Activated CD4-positive, alpha-beta T cell treated with anti-CD3 and anti-CD28 coated beads for 36 hours (primary cell): ENCODE measurements at regions not wholly inside any gene's neighbourhood (a gene's known extent, or its start where the extent isn't known, plus 50 kb on each side); places are given as distances from the start of the nearest gene placed in this dataset.

Experiments used
- ATAC-seq: fragments of 200-7000 bp; cut with Tn5 transposase; one replicate; pipeline ENCODE4 v1.10.0; 2021; ENCODE audit warnings: mild to moderate bottlenecking, moderate library complexity
- CTCF ChIA-PET: fragments of 350-600 bp; sonication (Branson Sonifier 250); formaldehyde crosslinking; loops from one replicate; lab custom pipeline; 2021; ENCODE audit warnings: antibody characterized with exemption; lab: Charles Lee
- POLR2A ChIA-PET: fragments of 350-600 bp; sonication (Branson Sonifier 250); formaldehyde crosslinking; loops from one replicate; lab custom pipeline; 2021; ENCODE audit warnings: antibody characterized with exemption, inconsistent platforms; lab: Charles Lee
- DNase-seq: peaks from one replicate; pipeline ENCODE4 v3.0.0-alpha.2; 2020
- H3K27ac Mint-ChIP-seq: one replicate; pipeline ENCODE4 v1.8.0; 2021; ENCODE audit warnings: mixed read lengths
- H3K27me3 Mint-ChIP-seq: one replicate; pipeline ENCODE4 v1.8.0; 2021; ENCODE audit warnings: mixed read lengths
- H3K36me3 Mint-ChIP-seq: one replicate; pipeline ENCODE4 v1.8.0; 2021; ENCODE audit warnings: low read depth, mixed read lengths
- H3K4me1 Mint-ChIP-seq: one replicate; pipeline ENCODE4 v1.8.0; 2021; ENCODE audit warnings: mixed read lengths
- H3K4me3 Mint-ChIP-seq: one replicate; pipeline ENCODE4 v1.8.0; 2021; ENCODE audit warnings: mild to moderate bottlenecking, moderate library complexity, mixed read lengths
- H3K9me3 Mint-ChIP-seq: one replicate; pipeline ENCODE4 v1.8.0; 2021; ENCODE audit warnings: low read depth, mixed read lengths
- intact Hi-C, 2 experiments: fragments of 100-400 bp; cut with DNase I in 1 of 2; cut with micrococcal nuclease in 1 of 2; formaldehyde crosslinking; loops; one replicate each; pipeline versions ENCODE4 v1.14.2 to v1.15.1; 2022 to 2024; cut with DNase I, micrococcal nuclease

- no peak overlapping the region for H3K27ac Mint-ChIP-seq
- H3K27me3 Mint-ChIP-seq, result no peaks in the 10 kb centered on the region
- H3K4me3 Mint-ChIP-seq, result no peak overlapping the region
- POLR2A ChIA-PET, result no interaction called here
- intact Hi-C loops, result no loop called here
- no peaks in the 10 kb centered on the region for H3K9me3 Mint-ChIP-seq
- DNase-seq, result no peak
- no peaks in the 10 kb centered on the region for H3K36me3 Mint-ChIP-seq
- no peaks in the 10 kb centered on the region for H3K4me1 Mint-ChIP-seq
- CTCF ChIA-PET, result no interaction called here
- no peak for ATAC-seq
Measured at GRCh38 chr7:31398815-31399214, 58.3 kb upstream of the NEUROD6 start.

- ATAC-seq (no peak), DNase-seq (no peak)
- ChIA-PET CTCF (no interaction called here), POLR2A (no interaction called here)
- H3K27ac Mint-ChIP-seq, result no peak overlapping the region
- no peaks in the 10 kb centered on the region for H3K36me3 Mint-ChIP-seq
- H3K9me3 Mint-ChIP-seq, result no peaks in the 10 kb centered on the region
- H3K27me3 Mint-ChIP-seq, result no peaks in the 10 kb centered on the region
- no peak overlapping the region for H3K4me3 Mint-ChIP-seq
- intact Hi-C loops, result no loop called here
- no peaks in the 10 kb centered on the region for H3K4me1 Mint-ChIP-seq
Measured at GRCh38 chr7:31407178-31407676, 66.7 kb upstream of the NEUROD6 start.

DNA sequence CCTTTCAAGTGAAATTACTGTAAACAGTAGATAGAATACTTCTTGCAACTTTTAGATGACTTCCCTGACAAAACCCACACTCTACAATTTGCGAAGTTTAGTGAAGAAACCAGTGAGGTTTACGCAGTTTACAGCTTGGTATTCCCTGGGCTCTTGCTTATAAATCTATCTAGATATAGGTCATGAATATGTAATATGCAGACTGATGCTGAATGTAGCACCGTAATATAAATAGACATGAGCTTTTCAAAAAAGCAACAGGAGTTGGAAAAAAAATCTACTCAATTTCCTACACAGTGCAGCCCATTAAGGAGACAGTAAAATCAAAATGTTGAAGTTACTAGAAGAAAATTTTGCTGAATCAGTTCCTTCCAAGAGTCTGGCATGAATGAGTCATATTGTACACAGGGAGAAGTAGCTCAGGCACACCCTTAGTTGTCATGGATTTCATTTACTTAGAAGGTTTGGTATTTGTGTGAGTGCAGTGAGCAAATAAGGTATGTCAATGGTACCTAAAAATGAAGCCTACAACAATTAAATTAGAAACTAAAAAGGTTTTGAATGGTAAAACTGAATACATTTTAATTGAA lies 67.7 kb upstream of the NEUROD6 start:
- intact Hi-C loops, result no loop called here
- POLR2A ChIA-PET, result no interaction called here

GRCh38 chr7:31410265-31410664 lies 69.7 kb upstream of the NEUROD6 start:
- no peaks in the 10 kb centered on the region for H3K9me3 Mint-ChIP-seq
- no peaks in the 10 kb centered on the region for H3K4me1 Mint-ChIP-seq
- H3K36me3 Mint-ChIP-seq, result no peaks in the 10 kb centered on the region
- no peaks in the 10 kb centered on the region for H3K27me3 Mint-ChIP-seq
- DNase-seq (no peak), ATAC-seq (no peak)
- no peak overlapping the region for H3K4me3 Mint-ChIP-seq
- POLR2A ChIA-PET, result no interaction called here
- intact Hi-C loops, result no loop called here
- CTCF ChIA-PET, result no interaction called here
- H3K27ac Mint-ChIP-seq, result no peak overlapping the region

More for the DNA sequence above, 67.7 kb upstream of the NEUROD6 start:
- Mint-ChIP-seq H3K27ac (no peak overlapping the region), H3K9me3 (no peaks in the 10 kb centered on the region), H3K36me3 (no peaks in the 10 kb centered on the region), H3K27me3 (no peaks in the 10 kb centered on the region), H3K4me1 (no peaks in the 10 kb centered on the region), H3K4me3 (no peak overlapping the region)
- CTCF ChIA-PET, result interaction anchor here (0.7 kb wide), 1 partner anchor 14 kb away, joined by 4 read pairs; no protein-coding TSS in a partner anchor
- no peak for DNase-seq
- no peak for ATAC-seq

GRCh38 chr7:31411416-31411815 lies 70.9 kb upstream of the NEUROD6 start:
- Mint-ChIP-seq H3K4me1 (no peaks in the 10 kb centered on the region), H3K27ac (no peak overlapping the region), H3K36me3 (no peaks in the 10 kb centered on the region), H3K27me3 (no peaks in the 10 kb centered on the region), H3K4me3 (no peak overlapping the region), H3K9me3 (no peaks in the 10 kb centered on the region)
- intact Hi-C loops, result no loop called here
- CTCF ChIA-PET, result no interaction called here
- ATAC-seq (no peak), DNase-seq (no peak)
- POLR2A ChIA-PET, result no interaction called here

- ChIA-PET POLR2A (no interaction called here), CTCF (no interaction called here)
- Mint-ChIP-seq H3K4me3 (no peak overlapping the region), H3K27ac (no peak overlapping the region), H3K4me1 (no peaks in the 10 kb centered on the region), H3K9me3 (no peaks in the 10 kb centered on the region), H3K36me3 (no peaks in the 10 kb centered on the region), H3K27me3 (no peaks in the 10 kb centered on the region)
- DNase-seq (no peak), ATAC-seq (no peak)
- intact Hi-C loops, result no loop called here
Measured at GRCh38 chr7:31413766-31414165, 73.2 kb upstream of the NEUROD6 start.

- H3K4me3 Mint-ChIP-seq, result no peak overlapping the region
- POLR2A ChIA-PET, result no interaction called here
- H3K4me1 Mint-ChIP-seq, result no peaks in the 10 kb centered on the region
- CTCF ChIA-PET, result no interaction called here
- H3K27ac Mint-ChIP-seq, result no peak overlapping the region
- no peaks in the 10 kb centered on the region for H3K27me3 Mint-ChIP-seq
- ATAC-seq (no peak), DNase-seq (no peak)
- intact Hi-C loops, result no loop called here
- H3K9me3 Mint-ChIP-seq, result no peaks in the 10 kb centered on the region
- no peaks in the 10 kb centered on the region for H3K36me3 Mint-ChIP-seq
Measured at GRCh38 chr7:31416381-31416870, 75.9 kb upstream of the NEUROD6 start.

DNA sequence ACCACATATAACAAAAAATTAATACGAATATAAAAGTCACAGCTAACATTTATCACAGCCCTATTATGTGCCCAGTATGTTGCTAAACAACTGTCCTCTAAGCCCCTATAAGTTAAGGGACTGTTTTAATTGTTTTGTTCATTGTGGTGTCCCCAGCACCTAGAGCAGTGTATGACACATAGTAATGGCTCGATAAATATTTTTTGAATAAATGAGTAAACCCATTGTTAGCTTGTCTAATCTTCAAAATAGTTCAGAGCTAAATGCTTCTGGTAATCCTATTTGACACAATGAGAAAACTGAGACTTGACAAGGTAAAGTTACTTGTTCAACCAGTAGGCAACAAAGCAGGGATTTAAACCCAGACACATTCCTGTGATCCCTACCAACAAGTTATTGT lies 78.4 kb upstream of the NEUROD6 start:
- Mint-ChIP-seq H3K4me3 (no peak overlapping the region), H3K27ac (no peak overlapping the region), H3K27me3 (no peaks in the 10 kb centered on the region), H3K9me3 (no peaks in the 10 kb centered on the region), H3K4me1 (no peaks in the 10 kb centered on the region), H3K36me3 (no peaks in the 10 kb centered on the region)
- intact Hi-C loops, result no loop called here
- DNase-seq (no peak), ATAC-seq (no peak)
- ChIA-PET CTCF (interaction anchor here (1.1 kb wide), 1 partner anchor 24 kb away, joined by 4 read pairs; no protein-coding TSS in a partner anchor), POLR2A (interaction anchor here (0.6 kb wide), 1 partner anchor 649 kb away, joined by 3 read pairs; no protein-coding TSS in a partner anchor)

- CTCF ChIA-PET, result interaction anchor here (1.1 kb wide), 2 partner anchors 24 to 285 kb away, joined by 3 to 4 read pairs; no protein-coding TSS in a partner anchor
- Mint-ChIP-seq H3K27ac (no peak overlapping the region), H3K4me3 (no peak overlapping the region), H3K4me1 (no peaks in the 10 kb centered on the region), H3K9me3 (no peaks in the 10 kb centered on the region), H3K36me3 (no peaks in the 10 kb centered on the region), H3K27me3 (no peaks in the 10 kb centered on the region)
- no peak for DNase-seq
- POLR2A ChIA-PET, result no interaction called here
- no peak for ATAC-seq
- intact Hi-C loops, result no loop called here
Measured at GRCh38 chr7:31419505-31420055, 79.1 kb upstream of the NEUROD6 start.

DNA sequence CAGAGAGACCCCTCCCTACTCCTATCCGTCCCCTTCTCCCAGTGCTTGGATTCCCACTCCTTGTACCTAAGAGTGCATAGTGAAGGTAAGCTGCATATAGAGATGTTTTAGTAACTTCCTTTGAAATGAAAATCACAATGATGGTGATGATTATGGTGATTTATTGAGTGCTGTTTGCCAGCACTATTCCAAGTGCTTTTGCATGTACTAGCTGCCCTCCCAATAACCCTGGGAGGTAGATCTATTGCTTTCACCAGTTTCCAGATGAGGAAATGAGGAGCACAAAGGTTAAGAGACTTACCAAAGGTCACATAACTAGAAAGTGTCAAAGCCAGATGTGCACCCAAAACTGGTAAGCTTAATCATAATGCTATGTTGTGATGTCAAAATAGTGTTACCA lies 80.4 kb upstream of the NEUROD6 start:
- no peak for DNase-seq
- ChIA-PET CTCF (interaction anchor here (1.1 kb wide), 1 partner anchor 287 kb away, joined by 3 read pairs; no protein-coding TSS in a partner anchor), POLR2A (no interaction called here)
- no peaks in the 10 kb centered on the region for H3K9me3 Mint-ChIP-seq
- H3K4me1 Mint-ChIP-seq, result no peaks in the 10 kb centered on the region
- no peak overlapping the region for H3K27ac Mint-ChIP-seq
- ATAC-seq, result no peak
- intact Hi-C loops, result no loop called here
- no peak overlapping the region for H3K4me3 Mint-ChIP-seq
- no peaks in the 10 kb centered on the region for H3K36me3 Mint-ChIP-seq
- H3K27me3 Mint-ChIP-seq, result no peaks in the 10 kb centered on the region

GRCh38 chr7:31421607-31422006 lies 81.1 kb upstream of the NEUROD6 start:
- intact Hi-C loops, result no loop called here
- Mint-ChIP-seq H3K36me3 (no peaks in the 10 kb centered on the region), H3K27ac (no peak overlapping the region), H3K4me3 (no peak overlapping the region), H3K27me3 (no peaks in the 10 kb centered on the region), H3K4me1 (no peaks in the 10 kb centered on the region), H3K9me3 (no peaks in the 10 kb centered on the region)
- CTCF ChIA-PET, result no interaction called here
- ATAC-seq (no peak), DNase-seq (no peak)
- POLR2A ChIA-PET, result no interaction called here

GRCh38 chr7:31423994-31424393 lies 83.5 kb upstream of the NEUROD6 start:
- DNase-seq (no peak), ATAC-seq (no peak)
- ChIA-PET CTCF (no interaction called here), POLR2A (no interaction called here)
- Mint-ChIP-seq H3K9me3 (no peaks in the 10 kb centered on the region), H3K36me3 (no peaks in the 10 kb centered on the region), H3K4me3 (no peak overlapping the region), H3K27ac (no peak overlapping the region), H3K27me3 (peaks cover 2% of the 10 kb centered on the region), H3K4me1 (no peaks in the 10 kb centered on the region)
- intact Hi-C loops, result no loop called here
